Neural progenitor cell (in vitro differentiated cells): ENCODE measurements at regions not wholly inside any gene's neighbourhood (a gene's known extent, or its start where the extent isn't known, plus 50 kb on each side); places are given as distances from the start of the nearest gene placed in this dataset.

Experiments
- DNase-seq: peaks from one replicate; pipeline ENCODE4 v3.0.0-alpha.2; 2016; ENCODE audit warnings: low spot score
- H2AFZ ChIP-seq: fragments of 200-600 bp; sonication (generic); replicated peaks from 2 replicates; pipeline ENCODE4 v1.6.1; 2016; ENCODE audit warnings: antibody characterized with exemption
- H3F3A ChIP-seq: fragments of 200-600 bp; sonication (generic); 2 replicates; pipeline ENCODE4 v1.6.1; 2016; ENCODE audit warnings: antibody characterized with exemption, low read depth
- H3K27ac ChIP-seq: fragments of 200-600 bp; sonication (generic); 2 replicates; pipeline ENCODE4 v1.5.1; 2016; ENCODE audit warnings: mild to moderate bottlenecking
- H3K27me3 ChIP-seq: fragments of 200-600 bp; sonication (generic); 2 replicates; pipeline ENCODE4 v1.6.1; 2016; ENCODE audit warnings: mild to moderate bottlenecking, moderate library complexity
- H3K36me3 ChIP-seq: fragments of 200-600 bp; sonication (generic); 2 replicates; pipeline ENCODE4 v1.5.1; 2016
- H3K4me1 ChIP-seq: fragments of 200-600 bp; sonication (generic); 2 replicates; pipeline ENCODE4 v1.6.1; 2016; ENCODE audit warnings: mixed run types
- H3K4me2 ChIP-seq: fragments of 200-600 bp; sonication (generic); 2 replicates; pipeline ENCODE4 v1.6.1; 2016
- H3K4me3 ChIP-seq: fragments of 200-600 bp; sonication (generic); 2 replicates; pipeline ENCODE4 v1.5.1; 2016
- H3K79me2 ChIP-seq: fragments of 200-600 bp; sonication (generic); 2 replicates; pipeline ENCODE4 v1.6.1; 2016; ENCODE audit warnings: low read depth
- H3K9ac ChIP-seq: fragments of 200-600 bp; sonication (generic); 2 replicates; pipeline ENCODE4 v1.6.1; 2016
- H3K9me3 ChIP-seq: fragments of 200-600 bp; sonication (generic); 2 replicates; pipeline ENCODE4 v1.5.1; 2016; ENCODE audit warnings: low read depth
- H4K20me1 ChIP-seq: fragments of 200-600 bp; sonication (generic); 2 replicates; pipeline ENCODE4 v1.6.1; 2016; ENCODE audit warnings: low read depth
- H3K27ac Mint-ChIP-seq: 3 replicates; pipeline ENCODE4 v1.8.0; 2021; ENCODE audit warnings: mixed read lengths
- H3K27me3 Mint-ChIP-seq: 2 replicates; pipeline ENCODE4 v1.8.0; 2022; ENCODE audit warnings: low read depth, mild to moderate bottlenecking, inconsistent platforms, moderate library complexity, mixed read lengths; ENCODE audit not compliant: insufficient read depth
- H3K36me3 Mint-ChIP-seq: 3 replicates; pipeline ENCODE4 v1.8.0; 2021; ENCODE audit warnings: mixed read lengths
- H3K4me1 Mint-ChIP-seq: 3 replicates; pipeline ENCODE4 v1.8.0; 2021; ENCODE audit warnings: mixed read lengths
- H3K4me3 Mint-ChIP-seq: 3 replicates; pipeline ENCODE4 v1.8.0; 2021; ENCODE audit warnings: mild to moderate bottlenecking, moderate library complexity, mixed read lengths
- H3K9me3 Mint-ChIP-seq: 3 replicates; pipeline ENCODE4 v1.8.0; 2020; ENCODE audit warnings: mixed read lengths
- EZH2 ChIP-seq: fragments of 200-600 bp; sonication (generic); IDR thresholded peaks from 2 replicates; pipeline ENCODE4 v1.6.1; 2017; ENCODE audit warnings: antibody characterized with exemption, mild to moderate bottlenecking, moderate library complexity
- EZH2phosphoT487 ChIP-seq: fragments of 200-600 bp; sonication (generic); IDR thresholded peaks from 2 replicates; pipeline ENCODE4 v1.6.1; 2017; ENCODE audit warnings: antibody characterized with exemption
- TF ChIP-seq, protein P1 (sequence below): fragments of 200-600 bp; sonication (generic); IDR thresholded peaks from 2 replicates; pipeline ENCODE4 v1.5.1; 2017; ENCODE audit warnings: antibody characterized with exemption, mild to moderate bottlenecking

DNA sequence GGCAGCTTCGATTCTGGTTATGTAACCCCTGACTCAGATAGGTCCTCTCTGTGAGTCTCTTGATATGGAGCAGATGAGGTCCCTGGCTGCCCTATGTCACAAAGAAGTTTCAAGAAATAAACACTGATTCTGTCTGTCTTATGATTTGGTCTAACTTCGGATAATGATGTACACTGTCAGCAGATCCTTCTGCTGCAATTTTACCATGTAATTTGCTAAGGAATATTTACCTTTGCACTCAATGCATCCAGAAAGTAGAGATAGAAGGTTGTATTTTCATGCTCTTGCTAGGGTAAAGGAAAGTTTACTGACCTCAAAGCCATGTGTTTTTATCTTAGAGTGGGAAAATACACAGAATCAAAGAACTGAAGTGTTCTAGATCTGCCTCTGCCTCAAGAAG is 98.2 kb downstream of the KLF5 start:
- Mint-ChIP-seq H3K36me3 (no peaks in the 10 kb centered on the region), H3K27me3 (no peaks in the 10 kb centered on the region), H3K9me3 (peaks cover 2% of the 10 kb centered on the region), H3K27ac (no peak overlapping the region), H3K4me3 (no peak overlapping the region), H3K4me1 (no peaks in the 10 kb centered on the region)
- no peaks in the 10 kb centered on the region for H3K4me1 ChIP-seq
- no peaks in the 10 kb centered on the region for H3K36me3 ChIP-seq
- TF ChIP-seq EZH2phosphoT487 (no peak), EZH2 (no peak)
- TF ChIP-seq, protein P1, sequence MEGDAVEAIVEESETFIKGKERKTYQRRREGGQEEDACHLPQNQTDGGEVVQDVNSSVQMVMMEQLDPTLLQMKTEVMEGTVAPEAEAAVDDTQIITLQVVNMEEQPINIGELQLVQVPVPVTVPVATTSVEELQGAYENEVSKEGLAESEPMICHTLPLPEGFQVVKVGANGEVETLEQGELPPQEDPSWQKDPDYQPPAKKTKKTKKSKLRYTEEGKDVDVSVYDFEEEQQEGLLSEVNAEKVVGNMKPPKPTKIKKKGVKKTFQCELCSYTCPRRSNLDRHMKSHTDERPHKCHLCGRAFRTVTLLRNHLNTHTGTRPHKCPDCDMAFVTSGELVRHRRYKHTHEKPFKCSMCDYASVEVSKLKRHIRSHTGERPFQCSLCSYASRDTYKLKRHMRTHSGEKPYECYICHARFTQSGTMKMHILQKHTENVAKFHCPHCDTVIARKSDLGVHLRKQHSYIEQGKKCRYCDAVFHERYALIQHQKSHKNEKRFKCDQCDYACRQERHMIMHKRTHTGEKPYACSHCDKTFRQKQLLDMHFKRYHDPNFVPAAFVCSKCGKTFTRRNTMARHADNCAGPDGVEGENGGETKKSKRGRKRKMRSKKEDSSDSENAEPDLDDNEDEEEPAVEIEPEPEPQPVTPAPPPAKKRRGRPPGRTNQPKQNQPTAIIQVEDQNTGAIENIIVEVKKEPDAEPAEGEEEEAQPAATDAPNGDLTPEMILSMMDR: no peak
- no peaks in the 10 kb centered on the region for H3K79me2 ChIP-seq
- no peak overlapping the region for H3K9ac ChIP-seq
- no peak for DNase-seq
- no peak overlapping the region for H3K4me2 ChIP-seq
- H3K4me3 ChIP-seq: no peak overlapping the region
- no peaks in the 10 kb centered on the region for H4K20me1 ChIP-seq
- H3K9me3 ChIP-seq: no peaks in the 10 kb centered on the region
- H3F3A ChIP-seq: no peaks in the 10 kb centered on the region
- no peak overlapping the region for H2AFZ ChIP-seq
- H3K27me3 ChIP-seq: no peaks in the 10 kb centered on the region
- no peak overlapping the region for H3K27ac ChIP-seq

DNA sequence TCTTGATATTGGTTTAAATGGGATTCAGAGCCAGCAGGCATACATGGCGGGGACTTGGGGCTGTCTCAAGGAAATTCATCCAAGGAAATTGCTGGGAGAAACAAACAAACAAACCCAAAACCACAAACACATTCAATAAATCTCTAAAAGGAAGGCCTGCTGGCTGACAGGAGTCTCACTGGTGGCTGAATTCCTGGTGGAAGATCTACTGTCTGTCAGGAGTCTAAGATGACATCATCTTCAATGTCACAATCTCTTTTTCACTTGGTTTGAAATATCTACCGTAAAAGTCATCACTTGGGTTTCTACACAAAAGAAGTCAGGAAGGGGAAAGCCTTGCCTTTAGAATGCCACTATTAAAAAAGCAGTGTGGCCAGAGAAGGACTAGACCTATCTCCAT is 87.9 kb downstream of the KLF5 start:
- Histone ChIP-seq H3K4me1 (peaks cover 7% of the 10 kb centered on the region), H3K27me3 (no peaks in the 10 kb centered on the region), H3K27ac (no peak overlapping the region), H3F3A (peaks cover 4% of the 10 kb centered on the region), H3K9ac (no peak overlapping the region), H3K4me3 (no peak overlapping the region), H3K4me2 (no peak overlapping the region), H3K79me2 (no peaks in the 10 kb centered on the region), H3K36me3 (no peaks in the 10 kb centered on the region), H2AFZ (no peak overlapping the region), H4K20me1 (no peaks in the 10 kb centered on the region), H3K9me3 (no peaks in the 10 kb centered on the region)
- Mint-ChIP-seq H3K27ac (no peak overlapping the region), H3K9me3 (no peaks in the 10 kb centered on the region), H3K36me3 (no peaks in the 10 kb centered on the region), H3K4me1 (peaks cover 12% of the 10 kb centered on the region), H3K27me3 (no peaks in the 10 kb centered on the region), H3K4me3 (no peak overlapping the region)
- TF ChIP-seq EZH2phosphoT487 (no peak), EZH2 (no peak)
- TF ChIP-seq, protein P1: no peak
- DNase-seq: no peak

DNA sequence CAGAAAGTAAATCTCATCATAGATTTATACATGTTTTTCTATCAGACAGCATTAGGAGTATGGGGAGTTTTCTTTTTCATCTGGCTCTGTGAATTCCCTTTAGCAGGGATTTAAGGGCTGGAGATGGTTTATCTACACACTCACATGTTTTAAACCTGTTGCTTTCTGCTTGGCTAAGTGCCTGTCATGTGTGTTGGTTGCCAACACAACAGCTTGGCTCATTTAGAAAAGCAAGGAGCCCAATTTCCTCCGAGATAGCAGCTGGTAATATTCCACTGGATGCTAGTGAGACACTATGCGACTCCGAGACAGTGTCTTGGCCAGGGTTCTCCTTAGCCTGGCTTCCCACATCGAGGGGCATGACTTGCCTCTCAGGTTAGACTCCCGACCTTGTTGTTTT is 83.3 kb downstream of the KLF5 start:
- H3K4me3 Mint-ChIP-seq: peak overlapping the region; percentile 52
- H3K36me3 Mint-ChIP-seq: no peaks in the 10 kb centered on the region
- H3K27me3 ChIP-seq: no peaks in the 10 kb centered on the region
- H3K27ac Mint-ChIP-seq: peak overlapping the region; percentile 96
- H3K27ac ChIP-seq: peak overlapping the region; percentile 19
- H3K4me1 ChIP-seq: peaks cover 20% of the 10 kb centered on the region
- peak; percentile 20 for DNase-seq
- no peaks in the 10 kb centered on the region for H3K36me3 ChIP-seq
- no peak overlapping the region for H3K9ac ChIP-seq
- H3F3A ChIP-seq: peaks cover 14% of the 10 kb centered on the region
- H3K27me3 Mint-ChIP-seq: no peaks in the 10 kb centered on the region
- peak overlapping the region; percentile 59 for H3K4me2 ChIP-seq
- TF ChIP-seq, protein P1: no peak
- no peak for TF ChIP-seq EZH2phosphoT487
- TF ChIP-seq EZH2: no peak
- no peak overlapping the region for H2AFZ ChIP-seq
- H3K9me3 Mint-ChIP-seq: no peaks in the 10 kb centered on the region
- H3K9me3 ChIP-seq: no peaks in the 10 kb centered on the region
- H3K79me2 ChIP-seq: no peaks in the 10 kb centered on the region
- H4K20me1 ChIP-seq: no peaks in the 10 kb centered on the region
- peaks cover 34% of the 10 kb centered on the region for H3K4me1 Mint-ChIP-seq
- peak overlapping the region; percentile 10 for H3K4me3 ChIP-seq
